ENCODE measurements at regions not wholly inside any gene's neighbourhood (a gene's known extent, or its start where the extent isn't known, plus 50 kb on each side); places are given as distances from the start of the nearest gene placed in this dataset.

DNA sequence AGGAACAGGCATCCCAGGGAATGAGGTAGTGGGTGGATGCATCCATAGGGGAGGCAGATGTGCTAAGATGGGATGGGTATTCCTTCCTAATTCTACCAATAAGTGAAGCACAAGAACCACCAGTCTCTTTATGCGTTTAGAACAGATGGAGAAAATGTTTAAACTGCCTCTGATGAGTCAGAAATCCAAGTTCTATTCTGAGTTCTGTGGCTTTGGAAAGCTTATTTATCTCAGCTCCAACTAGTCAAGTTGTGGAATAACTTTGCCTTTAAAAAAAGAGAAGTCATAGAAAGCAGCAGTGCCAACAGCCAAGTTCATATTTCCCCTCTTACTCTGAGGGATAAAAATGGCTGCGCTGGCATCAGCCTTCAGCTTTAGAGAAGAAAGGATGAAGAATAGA lies 761.7 kb downstream of the IGSF11 start:
- Histone ChIP-seq H3K4me1 (replicated peaks in 1 of 2; ENCODE audit: control insufficient read depth in 2 of 2, insufficient read depth in 2 of 2, low read length in 2 of 2) (no peaks in the 10 kb centered on the region), H3K4me2 (ENCODE audit: insufficient read depth, low read length) (no peak overlapping the region), H3K27me3 (ENCODE audit: control insufficient read depth in 2 of 2, insufficient read depth in 2 of 2, low read length in 2 of 2) (no peaks in the 10 kb centered on the region), H2AFZ (ENCODE audit: low read depth, low read length) (no peak overlapping the region), H3K9me1 (ENCODE audit: control insufficient read depth, insufficient read depth, low read length) (no peaks in the 10 kb centered on the region), H3K4me3 (no peak overlapping the region), H3K27ac (ENCODE audit: extremely low read depth, low read depth, low read length) (no peak overlapping the region), H3K9ac (ENCODE audit: insufficient read depth in 1 of 2, low read depth in 2 of 2, low read length in 2 of 2) (no peak overlapping the region), H3K9me3 (replicated peaks; ENCODE audit: control insufficient read depth, insufficient read depth, low read depth, low read length) (no peaks in the 10 kb centered on the region), H4K20me1 (replicated peaks; ENCODE audit: control insufficient read depth, insufficient read depth, low read length) (no peaks in the 10 kb centered on the region), H3K36me3 (ENCODE audit: control insufficient read depth, insufficient read depth, low read length) (no peaks in the 10 kb centered on the region), H3K79me2 (ENCODE audit: control insufficient read depth, insufficient read depth, low read length) (no peaks in the 10 kb centered on the region)
- TF ChIP-seq PTTG1 (tag; IDR thresholded peaks at IDR 0.05; ENCODE audit: low read depth) = no peak
- no peak for TF ChIP-seq MCM5 (IDR thresholded peaks at IDR 0.05; ENCODE audit: low read depth)
- no peak for TF ChIP-seq WHSC1 (IDR thresholded peaks at IDR 0.05; ENCODE audit: low read length)
- no peak for TF ChIP-seq IFI16 (CRISPR knock-in tag; IDR thresholded peaks at IDR 0.05)
- no peak for TF ChIP-seq ZNF174 (CRISPR knock-in tag; IDR thresholded peaks at IDR 0.05)
- TF ChIP-seq, protein P1, sequence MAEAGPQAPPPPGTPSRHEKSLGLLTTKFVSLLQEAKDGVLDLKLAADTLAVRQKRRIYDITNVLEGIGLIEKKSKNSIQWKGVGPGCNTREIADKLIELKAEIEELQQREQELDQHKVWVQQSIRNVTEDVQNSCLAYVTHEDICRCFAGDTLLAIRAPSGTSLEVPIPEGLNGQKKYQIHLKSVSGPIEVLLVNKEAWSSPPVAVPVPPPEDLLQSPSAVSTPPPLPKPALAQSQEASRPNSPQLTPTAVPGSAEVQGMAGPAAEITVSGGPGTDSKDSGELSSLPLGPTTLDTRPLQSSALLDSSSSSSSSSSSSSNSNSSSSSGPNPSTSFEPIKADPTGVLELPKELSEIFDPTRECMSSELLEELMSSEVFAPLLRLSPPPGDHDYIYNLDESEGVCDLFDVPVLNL (CRISPR knock-in tag; IDR thresholded peaks at IDR 0.05; ENCODE audit: low read depth) = no peak
- no peak for TF ChIP-seq THRA (IDR thresholded peaks at IDR 0.05)
- TF ChIP-seq, protein P2, sequence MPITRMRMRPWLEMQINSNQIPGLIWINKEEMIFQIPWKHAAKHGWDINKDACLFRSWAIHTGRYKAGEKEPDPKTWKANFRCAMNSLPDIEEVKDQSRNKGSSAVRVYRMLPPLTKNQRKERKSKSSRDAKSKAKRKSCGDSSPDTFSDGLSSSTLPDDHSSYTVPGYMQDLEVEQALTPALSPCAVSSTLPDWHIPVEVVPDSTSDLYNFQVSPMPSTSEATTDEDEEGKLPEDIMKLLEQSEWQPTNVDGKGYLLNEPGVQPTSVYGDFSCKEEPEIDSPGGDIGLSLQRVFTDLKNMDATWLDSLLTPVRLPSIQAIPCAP (CRISPR knock-in tag; IDR thresholded peaks at IDR 0.05; ENCODE audit: borderline replicate concordance) = no peak
- no peak for TF ChIP-seq GABPA (tag; conservative IDR thresholded peaks at IDR 0.05; ENCODE audit: low read depth)
- TF ChIP-seq CREBBP (IDR thresholded peaks at IDR 0.05; ENCODE audit: low read depth, low read length) = no peak
- TF ChIP-seq ZNF184 (CRISPR knock-in tag; IDR thresholded peaks at IDR 0.05) = no peak
- TF ChIP-seq TCF7L2 (IDR thresholded peaks at IDR 0.05; ENCODE audit: low read depth, low read length) = no peak
- no peak for TF ChIP-seq ZNF134 (CRISPR knock-in tag; conservative IDR thresholded peaks at IDR 0.05)
- no peak for TF ChIP-seq SP1 (CRISPR knock-in tag; IDR thresholded peaks at IDR 0.05)
- no peak for TF ChIP-seq RBM39 (optimal IDR thresholded peaks at IDR 0.05; ENCODE audit: low read depth, low read length)
- no peak for TF ChIP-seq HDAC2 (IDR thresholded peaks at IDR 0.05)
- no peak for TF ChIP-seq RB1 (IDR thresholded peaks at IDR 0.05; ENCODE audit: low read depth)
- in situ Hi-C loops (cut with MboI) (no loop called here), intact Hi-C loops (cut with micrococcal nuclease) (no loop called here)
- BruUV-seq (replicated peaks) = no TSS peak
- ATAC-seq (no peak), DNase-seq (ENCODE audit: extremely low read depth in 1 of 4, low spot score in 3 of 4) (no peak), FAIRE-seq (no peak)
- ChIA-PET POLR2A (no interaction called here), CTCF (ENCODE audit: low intra/inter-chr PET ratio) (no interaction called here)
- WGBS (ENCODE audit: insufficient coverage, low coverage, missing lambda C conversion rate) = 0% methylated on average over 2 of the region's 2 CpGs

Measured in K562 (cell line).